D721Med (cell line): ENCODE measurements at regions not wholly inside any gene's neighbourhood (a gene's known extent, or its start where the extent isn't known, plus 50 kb on each side); places are given as distances from the start of the nearest gene placed in this dataset.

Experiments
- DNase-seq: peaks from one replicate; pipeline ENCODE4 v3.0.0; 2011; ENCODE audit warnings: low spot score; ENCODE audit not compliant: insufficient read length
- FAIRE-seq: peaks from 2 replicates; lab custom pipeline; 2011; peaks lifted over from hg19 to GRCh38; lab: Jason Lieb, UNC
- CTCF ChIP-seq: IDR thresholded peaks from 2 replicates; pipeline ENCODE4 v1.5.1; 2012; ENCODE audit warnings: mild to moderate bottlenecking, control low read depth; ENCODE audit not compliant: insufficient read depth; ENCODE audit errors: missing control alignments

GRCh38 chr2:36088716-36089328, 266.8 kb upstream of the CRIM1 start:
- no peak for FAIRE-seq
- DNase-seq: no peak

DNA sequence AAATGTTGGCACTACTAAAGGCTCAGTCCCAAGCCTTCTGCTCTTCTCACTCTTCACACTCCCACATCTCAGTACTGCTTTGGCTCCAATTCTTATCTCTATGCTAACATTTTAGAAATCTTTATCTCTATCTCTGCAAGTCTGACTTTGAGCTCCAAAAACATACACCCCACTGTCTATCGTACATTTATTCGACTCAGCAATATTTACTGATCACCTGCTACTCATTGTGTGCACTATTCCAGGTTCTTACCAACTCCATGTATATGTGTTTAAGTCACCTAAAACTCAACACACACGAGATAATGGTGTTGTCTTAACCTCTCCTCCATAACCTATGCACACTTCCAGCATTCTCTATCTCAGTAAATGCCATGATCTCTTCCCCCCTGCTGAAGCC, 268.2 kb upstream of the CRIM1 start:
- DNase-seq: no peak
- no peak for FAIRE-seq
- TF ChIP-seq CTCF: no peak

More at GRCh38 chr2:36088716-36089328, 266.8 kb upstream of the CRIM1 start:
- TF ChIP-seq CTCF: no peak

GRCh38 chr2:36079793-36080192, 275.8 kb upstream of the CRIM1 start:
- DNase-seq (no peak), FAIRE-seq (no peak)
- no peak for TF ChIP-seq CTCF

DNA sequence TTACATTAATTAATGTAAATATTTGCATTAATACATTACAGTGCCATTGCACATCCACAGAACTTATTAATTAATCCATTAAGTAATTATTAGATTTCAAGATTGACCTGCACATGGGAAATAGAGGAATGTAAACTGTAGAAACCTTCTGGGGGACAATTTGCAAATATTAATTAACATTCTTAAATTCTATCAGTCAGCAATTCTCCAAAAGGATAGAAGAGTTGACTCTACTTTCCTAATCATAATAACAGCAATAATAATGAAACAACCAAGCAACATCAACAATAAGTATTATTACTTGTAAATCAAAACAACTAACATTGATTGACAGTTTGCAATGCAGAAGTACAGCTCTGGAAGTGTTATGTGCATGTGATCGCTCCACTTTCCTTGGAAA, 281.6 kb upstream of the CRIM1 start:
- TF ChIP-seq CTCF: no peak
- FAIRE-seq (no peak), DNase-seq (no peak)

GRCh38 chr2:36071698-36072097, 283.9 kb upstream of the CRIM1 start:
- no peak for TF ChIP-seq CTCF
- no peak for DNase-seq
- FAIRE-seq: no peak

GRCh38 chr2:36069074-36069473, 286.5 kb upstream of the CRIM1 start:
- no peak for DNase-seq
- no peak for TF ChIP-seq CTCF
- FAIRE-seq: no peak

DNA sequence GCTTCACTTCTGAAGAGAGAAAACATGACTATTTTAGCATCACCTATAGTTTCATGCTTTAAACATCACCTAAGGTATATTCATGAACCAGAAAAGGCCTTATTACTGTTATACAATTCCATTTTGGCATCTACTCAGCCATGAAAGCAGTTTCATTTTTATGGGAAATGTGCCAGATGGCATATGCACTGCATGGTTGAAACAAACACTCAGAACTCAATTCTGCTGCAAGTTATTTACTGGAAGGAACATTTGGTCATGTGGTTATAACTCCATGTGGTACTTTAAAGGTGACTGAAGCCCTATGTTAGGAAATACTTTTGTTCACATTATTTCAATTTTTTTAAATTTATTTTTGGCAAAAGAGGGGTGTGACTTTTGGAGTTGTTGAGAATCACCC, 287.5 kb upstream of the CRIM1 start:
- no peak for TF ChIP-seq CTCF
- no peak for FAIRE-seq
- no peak for DNase-seq
